Left lung (tissue), 4 donors: ENCODE measurements at regions not wholly inside any gene's neighbourhood (a gene's known extent, or its start where the extent isn't known, plus 50 kb on each side); places are given as distances from the start of the nearest gene placed in this dataset.

Experiments
- ATAC-seq: fragments of 200-7000 bp; cut with Tn5 transposase; one replicate; pipeline ENCODE4 v1.9.1; 2020; ENCODE audit warnings: moderate library complexity
- DNase-seq, 4 donors: peaks; one replicate each; pipeline ENCODE4 v3.0.0-alpha.2; 2013 to 2020
- H3K27ac ChIP-seq, 2 donors: fragments of 200-600 bp; sonication (generic) in 1 of 2; one replicate each; pipeline versions ENCODE4 v1.5.0 to v1.8.0; 2020 to 2021
- H3K27me3 ChIP-seq, 2 donors: fragments of 200-600 bp; sonication (generic) in 1 of 2; one replicate each; pipeline versions ENCODE4 v1.5.0 to v1.8.0; 2020 to 2021
- H3K36me3 ChIP-seq, 2 donors: fragments of 200-600 bp; sonication (generic) in 1 of 2; one replicate each; pipeline versions ENCODE4 v1.5.0 to v1.8.0; 2020 to 2021
- H3K4me1 ChIP-seq, 2 donors: fragments of 200-600 bp; one replicate each; pipeline ENCODE4 v1.8.0; 2021
- H3K4me3 ChIP-seq, 2 donors: fragments of 200-600 bp; sonication (generic) in 1 of 2; one replicate each; pipeline versions ENCODE4 v1.5.0 to v1.8.0; 2020 to 2021; ENCODE audit warnings: mild to moderate bottlenecking in 1 of 2
- H3K9me3 ChIP-seq, 2 donors: fragments of 200-600 bp; sonication (generic) in 1 of 2; one replicate each; pipeline versions ENCODE4 v1.5.0 to v1.8.0; 2020 to 2021
- CTCF ChIP-seq, 2 donors: fragments of 200-600 bp; sonication (generic) in 1 of 2; IDR thresholded peaks; one replicate each; pipeline versions ENCODE4 v1.5.0 to v1.8.0; 2021; ENCODE audit warnings: antibody characterized with exemption in 2 of 2
- intact Hi-C, 2 donors: fragments of 100-400 bp; cut with DNase I; formaldehyde crosslinking; loops; one replicate each; pipeline versions ENCODE4 v1.11.2 to v1.14.2; 2022
- donor health status: DM: no; HTN: yes; CAD: no.
- donor health status: DM: no; HTN: no; CAD: no.

DNA sequence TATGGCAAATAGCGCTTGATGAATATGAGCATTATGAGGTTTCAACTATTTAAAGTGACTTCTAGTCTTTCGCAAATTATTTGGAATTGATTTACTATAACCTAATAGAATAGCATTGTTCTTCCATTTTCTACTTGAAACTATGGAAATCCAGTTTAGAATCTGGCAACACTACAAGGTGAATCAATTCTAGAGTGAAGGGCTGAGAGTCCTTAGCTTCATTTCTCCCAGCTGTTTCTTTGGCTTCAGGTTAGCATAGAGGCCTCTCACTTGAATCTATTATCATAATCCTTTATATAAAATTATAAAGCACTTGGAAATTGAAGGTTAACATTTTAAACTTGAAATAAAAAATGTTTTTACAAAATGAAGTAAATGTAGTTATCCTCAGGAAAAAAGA lies 318.8 kb downstream of the CCDC85A start:
- no peak for TF ChIP-seq CTCF (IDR thresholded peaks at IDR 0.05)
- Histone ChIP-seq H3K4me3 (no peak overlapping the region), H3K9me3 (peaks cover 0 to 3% of the 10 kb centered on the region in 2 donors), H3K4me1 (no peaks in the 10 kb centered on the region), H3K27me3 (no peaks in the 10 kb centered on the region), H3K27ac (no peak overlapping the region), H3K36me3 (no peaks in the 10 kb centered on the region)
- ATAC-seq, result no peak
- DNase-seq, result no peak
- intact Hi-C loops, result no loop called here

- no peak for DNase-seq
- Histone ChIP-seq H3K4me3 (no peak overlapping the region), H3K27me3 (no peaks in the 10 kb centered on the region), H3K36me3 (no peaks in the 10 kb centered on the region), H3K4me1 (no peaks in the 10 kb centered on the region), H3K9me3 (no peaks in the 10 kb centered on the region), H3K27ac (no peak overlapping the region)
- ATAC-seq, result peak; percentile 70
- intact Hi-C loops, result no loop called here
- TF ChIP-seq CTCF (IDR thresholded peaks at IDR 0.05), result no peak
These were observed 322.1 kb downstream of the CCDC85A start for GRCh38 chr2:56505885-56506284.

- TF ChIP-seq CTCF (IDR thresholded peaks at IDR 0.05), result no peak
- Histone ChIP-seq H3K4me3 (no peak overlapping the region), H3K9me3 (no peaks in the 10 kb centered on the region), H3K27ac (no peak overlapping the region), H3K4me1 (no peaks in the 10 kb centered on the region), H3K36me3 (no peaks in the 10 kb centered on the region), H3K27me3 (no peaks in the 10 kb centered on the region)
- ATAC-seq (no peak), DNase-seq (no peak)
- intact Hi-C loops, result no loop called here
These were observed 324.9 kb downstream of the CCDC85A start for GRCh38 chr2:56508662-56509061.

GRCh38 chr2:56510610-56511009 lies 326.8 kb downstream of the CCDC85A start:
- Histone ChIP-seq H3K9me3 (no peaks in the 10 kb centered on the region), H3K27me3 (no peaks in the 10 kb centered on the region), H3K36me3 (no peaks in the 10 kb centered on the region), H3K4me1 (no peaks in the 10 kb centered on the region), H3K27ac (no peak overlapping the region), H3K4me3 (no peak overlapping the region)
- intact Hi-C loops, result no loop called here
- ATAC-seq, result no peak
- DNase-seq, result no peak
- TF ChIP-seq CTCF (IDR thresholded peaks at IDR 0.05), result no peak

- no peaks in the 10 kb centered on the region for H3K9me3 ChIP-seq
- ATAC-seq, result no peak
These were observed 331.6 kb downstream of the CCDC85A start for GRCh38 chr2:56515399-56515798.

More at GRCh38 chr2:56515399-56515798, 331.6 kb downstream of the CCDC85A start:
- Histone ChIP-seq H3K4me3 (no peak overlapping the region), H3K36me3 (no peaks in the 10 kb centered on the region), H3K27ac (no peak overlapping the region), H3K4me1 (no peaks in the 10 kb centered on the region), H3K27me3 (no peaks in the 10 kb centered on the region)
- TF ChIP-seq CTCF (IDR thresholded peaks at IDR 0.05), result no peak
- no peak for DNase-seq
- intact Hi-C loops, result no loop called here
